ENCODE measurements at regions not wholly inside any gene's neighbourhood (a gene's known extent, or its start where the extent isn't known, plus 50 kb on each side); places are given as distances from the start of the nearest gene placed in this dataset.

DNA sequence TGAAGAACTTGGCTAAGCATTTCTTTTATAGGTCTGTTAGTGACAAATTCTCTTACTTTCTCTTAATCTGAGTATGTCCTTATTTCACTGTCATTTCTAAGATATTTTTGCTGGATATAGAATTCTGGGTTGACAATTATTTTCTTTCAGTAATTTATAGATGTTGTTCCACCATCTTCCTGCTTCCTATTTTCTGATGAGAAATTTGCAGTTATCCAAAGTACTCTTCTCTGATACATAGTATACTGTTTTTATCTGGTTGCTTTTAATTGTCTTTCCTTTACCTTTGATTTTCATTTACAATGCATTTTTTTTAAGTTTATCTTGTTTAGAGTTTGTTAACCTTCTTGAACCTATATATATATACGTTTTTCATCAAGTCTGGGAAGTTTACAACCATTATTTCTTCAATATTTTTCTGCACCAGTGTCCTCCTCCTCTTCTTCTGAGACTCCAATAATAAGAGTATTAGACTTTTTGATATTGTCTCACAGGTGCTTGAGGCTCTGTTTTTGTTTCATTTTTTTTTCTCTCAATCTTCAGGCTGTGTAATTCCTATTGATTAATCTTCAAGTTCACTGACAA is 101.6 kb upstream of the INSIG1 start:
- WGBS, 3 donors, result 66 to 79% (median 68%) methylated on average over 1 of the region's 1 CpG
- no peak overlapping the region for H3K27ac ChIP-seq (ENCODE audit: low read depth, low read length)

DNA sequence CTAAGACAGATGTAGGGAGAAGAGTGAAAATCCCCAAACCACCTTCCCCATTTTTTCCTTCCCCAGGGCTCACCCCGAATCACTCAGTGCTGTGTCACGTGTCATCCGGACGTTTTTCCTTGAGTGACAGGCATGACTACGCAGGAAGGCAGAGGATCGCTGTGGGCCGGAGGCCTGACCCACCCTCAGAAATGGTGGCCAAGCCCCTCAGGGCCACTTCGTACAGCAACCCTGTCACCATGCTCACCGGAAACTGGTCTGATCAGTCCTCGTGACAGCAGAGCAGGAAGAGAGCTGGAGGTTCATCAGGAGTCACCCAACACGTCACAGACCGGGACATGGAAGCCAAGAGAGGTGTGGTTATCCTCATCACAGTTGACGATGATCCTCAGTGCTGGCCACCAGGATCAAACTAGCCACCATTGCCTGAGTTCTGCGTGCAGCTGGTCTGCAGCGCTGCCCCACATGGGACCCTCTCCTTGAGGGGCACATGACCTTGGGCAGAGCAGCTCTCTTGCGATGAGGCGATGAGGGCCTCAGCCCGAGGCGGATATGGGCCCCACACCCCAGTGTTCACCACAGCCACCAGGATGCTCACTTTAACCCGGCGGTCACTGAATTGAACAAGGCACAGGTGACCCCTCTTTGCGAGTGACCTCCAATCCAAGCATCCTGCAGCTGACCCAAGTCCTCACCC is 99.3 kb upstream of the INSIG1 start:
- H3K27ac ChIP-seq (ENCODE audit: low read depth, low read length), result no peak overlapping the region
- 82 to 90% (median 82%) methylated on average over 22 of the region's 22 CpGs for WGBS, 3 donors

DNA sequence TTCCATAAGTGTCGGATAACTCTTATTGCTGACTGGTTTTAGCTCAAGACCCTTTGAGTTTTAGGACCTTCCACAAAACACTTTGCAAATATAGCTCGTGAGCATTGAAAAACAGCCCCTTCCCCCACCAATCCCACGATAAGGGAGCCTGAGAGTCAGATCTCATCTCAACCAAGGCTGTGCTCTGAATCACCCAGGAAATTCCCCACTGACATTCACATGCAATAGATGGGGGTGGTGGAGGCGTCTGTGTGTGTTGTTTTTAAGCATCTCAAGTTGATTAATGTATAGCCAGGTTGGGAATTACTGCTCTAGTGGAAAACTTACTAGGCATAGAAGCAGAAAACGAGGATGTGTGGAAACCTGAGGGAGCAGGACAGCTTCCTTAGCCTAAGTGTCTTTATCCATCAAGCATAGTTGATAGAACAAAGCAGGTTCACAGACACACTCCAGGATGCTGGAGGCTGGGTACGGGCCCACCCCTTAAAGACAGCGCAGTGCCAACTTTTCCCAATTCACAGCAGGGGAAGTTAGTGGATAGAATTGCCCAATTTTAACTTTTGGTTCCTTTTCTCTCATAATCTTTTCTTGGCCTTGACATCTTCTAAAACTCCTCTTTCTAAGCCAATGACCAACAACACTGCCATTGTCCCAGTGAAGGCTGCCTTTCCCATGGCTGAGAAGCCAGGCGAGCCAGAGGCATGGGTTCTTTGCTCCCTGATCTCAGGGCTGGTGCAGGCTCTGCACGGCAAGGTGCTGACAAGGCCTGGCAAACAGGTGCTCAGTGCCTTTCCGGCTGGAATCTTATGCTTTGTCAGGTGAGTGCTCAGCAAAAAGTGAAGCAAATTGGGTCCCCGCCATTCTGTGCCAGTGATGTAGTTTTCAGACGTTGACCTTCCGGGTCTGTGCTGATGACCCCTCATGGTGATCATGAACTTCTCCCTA is 98.5 kb upstream of the INSIG1 start:
- WGBS, 3 donors, result 78 to 82% (median 80%) methylated on average over 13 of the region's 13 CpGs
- no peak overlapping the region for H3K27ac ChIP-seq (ENCODE audit: low read depth, low read length)

DNA sequence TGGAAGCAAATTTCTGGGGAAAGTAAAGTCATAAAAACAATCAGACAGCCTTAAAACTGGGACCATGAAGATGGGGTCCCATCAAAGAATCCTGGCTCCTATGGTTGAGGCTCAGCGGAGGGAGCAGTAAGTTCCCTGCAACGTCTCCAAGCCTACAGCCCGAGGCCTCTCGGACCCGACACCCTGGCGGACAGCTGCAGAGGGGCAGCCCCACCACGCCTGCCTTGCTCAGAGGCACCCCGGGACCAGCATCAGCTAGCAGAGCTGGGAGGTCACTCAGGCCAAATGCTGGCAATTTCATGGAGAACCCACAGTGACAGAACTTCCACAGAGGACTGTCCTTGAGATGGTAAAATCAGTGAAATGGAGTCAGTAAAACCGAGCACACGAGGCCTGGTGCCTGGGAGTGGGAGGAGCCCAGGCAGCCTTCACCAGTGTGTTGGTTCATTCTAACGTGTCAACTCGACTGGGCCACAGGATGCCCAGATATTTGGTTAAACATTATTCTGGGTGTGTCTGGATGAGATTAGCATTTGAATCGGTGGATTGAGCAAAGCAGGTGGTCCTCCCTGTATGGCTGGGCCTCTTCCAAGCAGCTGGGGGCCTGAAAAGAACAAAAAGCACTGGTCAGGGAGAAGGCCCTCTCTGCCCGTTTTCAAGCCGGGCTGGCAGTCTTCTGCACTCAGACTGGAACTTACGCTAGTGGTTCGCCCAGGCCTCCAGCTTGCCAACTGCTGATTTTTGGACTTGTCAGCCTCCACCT is 96.2 kb upstream of the INSIG1 start:
- WGBS, 3 donors, result 87 to 94% (median 92%) methylated on average over 17 of the region's 17 CpGs
- no peak overlapping the region for H3K27ac ChIP-seq (ENCODE audit: low read depth, low read length)

DNA sequence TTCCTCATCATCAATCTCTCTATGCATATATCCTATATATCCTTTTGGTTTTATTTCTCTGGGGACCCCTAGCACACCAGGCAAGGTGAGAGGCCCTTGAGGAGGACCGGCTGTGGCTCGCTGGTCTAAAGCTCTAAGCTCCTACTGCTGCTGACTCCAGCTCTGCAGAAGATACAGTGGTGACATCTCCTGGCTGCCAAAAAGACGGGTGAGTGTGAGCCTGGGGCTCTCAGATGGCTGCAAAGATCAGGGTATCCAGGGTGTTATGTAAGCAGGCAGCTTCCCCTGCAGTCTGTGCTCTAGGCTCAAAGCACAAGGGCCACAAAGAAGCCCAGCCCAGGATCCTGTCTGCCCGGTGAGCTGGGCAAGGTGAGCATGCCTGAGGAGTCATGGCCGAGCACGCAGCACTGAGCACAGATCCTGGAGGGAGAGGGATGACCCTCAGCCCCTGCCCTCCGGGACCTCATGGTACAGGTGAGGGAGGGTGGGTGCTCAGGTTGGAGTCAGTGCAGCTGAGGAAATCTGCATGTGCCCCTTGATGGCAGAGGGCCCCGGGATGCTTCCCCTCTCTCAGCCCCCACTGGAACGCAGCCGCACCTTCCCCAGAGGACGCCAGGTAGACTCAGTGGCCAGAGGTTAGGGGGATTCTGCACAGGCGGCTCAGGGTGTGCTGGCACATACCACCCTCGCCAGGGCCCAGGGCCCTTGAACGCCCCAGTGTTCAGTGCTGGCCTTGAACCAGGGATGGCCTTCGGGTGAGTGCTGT is 95.4 kb upstream of the INSIG1 start:
- no peak overlapping the region for H3K27ac ChIP-seq (ENCODE audit: low read depth, low read length)
- 90 to 95% (median 91%) methylated on average over 13 to 15 of the region's 15 CpGs for WGBS, 3 donors

DNA sequence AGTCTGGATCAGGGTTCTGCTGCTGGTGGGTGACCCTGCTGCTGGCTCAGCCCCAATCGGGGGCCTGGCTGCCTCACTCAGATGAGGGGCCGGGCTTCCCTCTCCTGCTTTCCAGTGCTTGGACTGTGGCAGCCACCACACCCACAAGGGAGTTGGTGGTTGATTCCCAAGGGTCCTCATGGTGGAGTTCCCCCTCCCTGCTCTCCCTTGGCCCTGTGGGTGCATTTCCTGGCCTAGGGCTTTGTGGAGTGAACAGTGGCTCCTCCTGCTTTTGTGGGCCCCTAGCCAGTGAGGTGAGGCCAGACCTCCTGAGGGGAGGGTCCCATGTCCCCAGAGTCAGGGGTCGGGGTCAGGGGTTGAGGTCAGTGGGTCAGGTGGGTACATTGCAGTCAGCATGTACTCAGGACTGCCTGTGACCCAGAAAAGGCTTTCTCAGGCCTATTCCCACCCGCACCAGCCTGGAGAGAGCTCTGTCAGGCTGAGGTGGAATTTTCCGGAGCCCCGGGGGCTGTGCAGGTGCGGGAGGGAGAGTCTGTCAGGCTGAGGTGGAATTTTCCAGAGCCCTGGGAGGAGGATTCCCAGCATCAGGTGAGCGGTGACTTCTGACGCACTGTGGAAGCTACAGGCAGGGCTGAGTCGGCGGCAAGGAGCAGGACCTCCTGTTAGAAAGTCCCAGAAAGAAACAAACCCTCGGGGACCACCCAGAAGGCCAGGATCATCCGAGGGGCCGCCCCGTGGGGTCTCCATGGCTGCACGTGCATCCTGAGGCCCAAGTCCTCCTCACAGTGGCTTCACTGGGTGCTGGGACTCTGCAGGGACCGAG is 94.4 kb upstream of the INSIG1 start:
- WGBS, 3 donors, result 75 to 81% (median 78%) methylated on average over 17 of the region's 17 CpGs
- no peak overlapping the region for H3K27ac ChIP-seq (ENCODE audit: low read depth, low read length)

DNA sequence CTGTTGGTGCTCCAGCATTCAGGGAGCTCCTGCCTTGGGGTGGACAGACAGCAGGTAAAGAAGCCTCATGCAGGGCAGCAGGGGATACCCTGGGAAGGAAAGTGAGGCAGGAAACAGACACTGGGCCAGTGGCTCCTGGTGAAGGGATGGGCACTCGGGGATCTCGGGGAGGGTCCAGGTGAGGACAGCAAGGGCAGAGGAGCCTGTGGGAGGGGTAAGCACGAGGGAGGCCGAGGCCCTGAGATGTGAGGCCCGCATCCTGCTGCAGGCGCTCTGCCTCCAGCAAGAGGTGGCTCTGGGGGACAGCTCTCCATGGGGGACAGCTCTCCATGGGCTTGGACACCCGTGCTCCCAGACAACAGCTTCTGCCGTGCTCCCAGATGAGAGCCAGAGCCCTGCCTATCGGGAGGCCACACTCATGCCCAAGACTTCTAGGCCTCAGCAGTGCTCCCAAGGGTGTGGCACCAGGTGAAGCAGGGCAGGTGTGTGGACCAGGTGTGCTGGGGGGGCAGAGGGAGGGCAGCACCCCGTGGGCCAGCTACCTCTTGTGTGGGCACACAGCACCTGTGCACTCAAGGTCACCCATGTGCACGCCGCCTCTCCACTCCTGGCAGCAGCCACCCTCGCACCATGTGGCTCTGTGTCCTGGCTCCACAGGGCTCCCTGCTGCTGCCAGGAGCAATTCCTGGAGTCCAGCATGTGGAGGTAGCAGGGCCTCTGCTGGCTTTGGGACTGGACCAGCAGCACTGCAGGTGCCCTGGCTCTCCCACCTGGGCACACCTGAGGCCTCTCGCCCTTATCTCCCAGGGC is 93.6 kb upstream of the INSIG1 start:
- WGBS, 3 donors, result 62 to 96% (median 92%) methylated on average over 12 to 14 of the region's 14 CpGs
- no peak overlapping the region for H3K27ac ChIP-seq (ENCODE audit: low read depth, low read length)

DNA sequence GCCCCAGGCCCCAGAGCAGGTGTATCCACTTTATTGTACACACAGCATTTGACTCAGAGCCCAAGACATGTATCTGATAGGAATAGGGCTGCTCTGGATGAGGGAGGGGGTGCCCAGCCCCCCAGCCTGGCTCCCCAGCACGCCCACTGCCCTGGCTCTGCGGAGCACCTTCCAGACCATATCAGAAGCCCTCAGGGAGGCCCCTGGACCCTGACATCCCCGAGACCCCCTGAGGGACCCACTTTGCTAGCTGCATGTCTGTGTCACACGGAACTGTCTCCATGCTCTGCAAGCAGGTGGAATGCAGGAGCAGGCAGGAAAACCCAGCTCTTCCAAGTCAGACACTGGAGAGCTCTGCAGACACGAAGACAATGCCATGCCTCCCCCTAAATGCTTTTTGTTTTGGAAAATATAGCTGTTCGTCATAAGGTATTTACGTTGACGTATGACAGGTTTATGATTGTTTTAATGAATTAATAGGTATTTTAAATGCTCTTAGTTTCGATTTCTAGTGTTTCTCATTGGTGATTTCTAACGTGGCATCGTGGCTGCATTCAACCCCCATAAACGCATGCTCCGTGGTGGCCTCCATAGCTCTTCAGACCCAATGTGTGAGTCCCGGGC is 92.8 kb upstream of the INSIG1 start:
- WGBS, 3 donors, result 52 to 58% (median 56%) methylated on average over 14 of the region's 14 CpGs

DNA sequence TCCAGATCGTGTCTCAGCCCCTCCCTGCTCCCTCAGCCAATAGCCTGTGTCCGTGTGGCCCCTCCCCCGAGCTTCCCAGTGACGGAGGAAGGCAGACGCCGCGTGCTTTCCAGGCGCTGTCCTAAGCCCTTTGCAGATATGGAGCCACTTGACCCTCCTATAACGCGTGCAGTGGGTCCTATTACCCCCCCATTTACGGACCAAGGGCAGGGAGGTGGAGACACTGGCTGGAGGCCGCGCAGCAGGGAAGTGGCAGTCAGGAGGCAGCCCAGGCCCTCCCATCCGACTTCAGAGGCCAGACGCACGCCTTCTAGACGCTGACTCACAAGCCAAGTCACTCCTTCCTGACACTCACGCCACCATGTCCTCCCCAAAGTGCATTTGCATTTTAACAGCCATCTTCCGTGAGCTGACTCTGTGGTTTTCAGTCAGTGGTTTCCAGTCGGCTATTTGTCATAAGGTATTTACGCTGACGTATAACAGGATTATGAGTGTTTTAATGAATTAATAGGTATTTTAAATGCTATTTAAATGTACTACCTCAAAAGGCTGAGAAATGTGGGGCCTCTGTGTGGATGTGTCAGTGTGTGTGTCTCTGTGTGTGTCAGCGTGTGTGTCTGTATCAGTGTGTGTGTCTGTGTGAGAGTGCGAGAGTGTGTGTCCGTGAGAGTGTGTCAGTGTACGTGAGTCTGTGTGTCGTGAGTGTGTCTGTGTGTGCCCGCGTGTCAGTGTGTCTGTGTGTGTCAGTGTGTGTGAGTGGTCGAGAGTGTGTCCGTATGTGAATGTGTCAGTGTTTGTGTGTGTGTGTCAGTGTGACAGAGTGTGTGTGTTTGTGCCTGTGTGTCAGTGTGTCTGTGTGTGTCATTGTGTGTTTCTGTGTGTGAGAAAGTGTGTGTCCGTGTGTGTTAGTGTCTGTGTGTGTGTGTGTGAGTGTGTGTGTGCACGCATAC is 92.0 kb upstream of the INSIG1 start:
- peak overlapping the region; percentile 48 for H3K27ac ChIP-seq (ENCODE audit: low read depth, low read length)
- WGBS, 3 donors, result 15 to 77% (median 17%) methylated on average over 33 of the region's 33 CpGs

More for the DNA sequence above, 92.8 kb upstream of the INSIG1 start:
- no peak overlapping the region for H3K27ac ChIP-seq (ENCODE audit: low read depth, low read length)

DNA sequence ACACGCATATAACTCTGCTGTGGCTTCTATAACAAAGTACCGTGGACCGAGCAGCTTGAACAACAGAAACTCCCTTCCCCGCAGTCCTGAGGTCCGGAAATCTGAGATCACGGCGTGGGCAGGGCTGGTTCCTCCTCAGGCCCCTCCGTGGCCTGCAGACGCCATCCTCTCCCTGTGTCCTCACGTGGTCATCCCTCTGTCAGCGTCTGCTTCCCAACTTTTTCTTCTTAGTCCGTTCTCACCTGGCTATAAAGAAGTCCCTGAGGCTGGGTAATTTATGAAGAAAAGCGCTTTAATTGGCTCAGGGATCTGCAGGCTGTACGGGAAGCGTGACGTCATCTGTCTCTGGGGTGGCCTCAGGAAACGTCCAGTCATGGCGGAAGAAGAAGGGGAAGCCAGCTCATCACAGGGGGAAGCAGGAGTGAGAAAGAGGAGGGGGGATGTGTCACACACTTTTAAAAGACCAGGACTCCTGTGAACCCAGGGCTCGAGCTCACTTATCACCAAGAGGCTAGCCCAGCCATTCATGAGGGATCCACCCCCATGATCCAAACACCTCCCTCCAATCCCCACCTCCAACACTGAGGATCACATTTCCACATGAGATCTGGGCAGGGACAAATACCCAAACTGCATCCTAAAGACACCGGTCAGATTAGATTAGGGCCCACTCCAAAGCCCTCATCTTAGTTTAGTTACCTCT is 91.2 kb upstream of the INSIG1 start:
- peak overlapping the region; percentile 48 for H3K27ac ChIP-seq (ENCODE audit: low read depth, low read length)
- 24 to 66% (median 25%) methylated on average over 20 of the region's 20 CpGs for WGBS, 3 donors

DNA sequence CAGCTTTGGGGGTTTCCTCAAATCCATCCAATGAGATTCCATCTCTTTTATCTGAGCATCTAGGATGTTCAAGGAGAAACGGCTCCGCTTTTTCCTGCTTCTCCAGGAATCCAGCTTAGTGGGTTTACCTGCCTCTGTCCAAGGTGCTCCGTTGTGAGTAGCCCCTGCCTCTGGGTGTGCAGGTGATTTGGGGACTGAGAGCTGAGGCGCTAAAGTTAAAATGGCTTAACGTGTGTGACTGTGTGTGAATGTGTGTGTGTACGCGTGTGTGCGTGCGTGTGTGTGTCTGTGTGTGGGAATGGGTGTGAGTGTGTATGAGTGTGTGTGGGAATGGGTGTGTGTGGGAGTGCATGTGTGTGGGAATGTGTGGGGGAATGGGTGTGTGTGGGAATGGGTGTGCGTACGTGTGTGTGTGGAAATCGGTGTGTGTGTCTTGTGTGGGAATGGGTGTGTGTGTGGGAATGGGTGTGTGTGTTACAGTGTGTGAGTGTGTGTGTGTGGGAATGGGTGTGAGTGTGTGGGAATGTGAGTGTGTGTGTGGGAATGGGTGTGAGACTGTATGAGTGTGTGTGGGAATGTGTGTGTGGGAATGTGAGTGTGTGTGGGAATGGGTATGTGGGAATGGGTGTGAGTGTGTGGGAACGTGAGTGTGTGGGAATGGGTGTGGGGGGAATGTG is 90.2 kb upstream of the INSIG1 start:
- 78 to 92% (median 90%) methylated on average over 12 to 13 of the region's 13 CpGs for WGBS, 3 donors
- H3K27ac ChIP-seq (ENCODE audit: low read depth, low read length), result no peak overlapping the region

DNA sequence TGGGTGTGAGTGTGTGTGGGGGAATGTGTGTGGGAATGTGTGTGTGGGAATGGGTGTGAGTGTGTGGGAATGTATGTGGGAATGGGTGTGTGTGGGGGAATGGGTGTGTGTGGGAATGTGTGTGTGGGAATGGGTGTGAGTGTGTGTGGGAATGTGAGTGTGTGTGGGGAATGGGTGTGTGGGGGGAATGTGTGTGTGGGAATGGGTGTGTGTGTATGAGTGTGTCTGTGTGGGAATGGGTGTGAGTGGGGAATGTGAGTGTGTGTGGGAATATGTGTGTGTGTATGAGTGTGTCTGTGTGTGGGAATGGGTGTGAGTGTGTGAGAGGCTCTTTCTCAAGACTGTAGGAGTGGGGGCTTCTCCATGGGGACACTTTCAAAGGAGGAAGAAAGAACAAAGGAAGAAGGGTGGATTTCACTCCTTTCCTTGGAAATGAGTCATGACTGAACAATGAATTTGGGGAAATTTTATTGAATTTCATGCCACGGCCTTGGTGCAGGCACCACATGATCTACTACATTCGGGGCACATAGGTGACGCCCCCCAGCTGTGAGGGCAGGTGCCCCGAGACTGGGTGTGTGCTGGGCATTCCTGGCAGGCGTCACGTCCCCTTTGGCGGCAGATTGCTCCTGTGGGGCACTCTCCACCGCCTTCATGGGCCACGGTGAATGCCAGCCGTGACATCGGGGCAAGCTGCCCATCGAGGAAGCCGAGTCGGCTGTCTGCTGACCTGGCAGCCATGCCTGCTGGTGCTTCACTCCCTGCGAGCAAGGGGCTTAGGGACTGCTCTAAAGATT is 88.8 kb upstream of the INSIG1 start:
- WGBS, 3 donors, result 58 to 77% (median 63%) methylated on average over 15 of the region's 15 CpGs
- no peak overlapping the region for H3K27ac ChIP-seq (ENCODE audit: low read depth, low read length)
